SK-N-MC (cell line): ENCODE measurements at regions not wholly inside any gene's neighbourhood (a gene's known extent, or its start where the extent isn't known, plus 50 kb on each side); places are given as distances from the start of the nearest gene placed in this dataset.
"Not testable (repeated sequence)": the region's sequence is repeated elsewhere in the genome, so short reads cannot be mapped to it uniquely, and the experiment has no call there.

Experiments
- DNase-seq: peaks from one replicate; pipeline ENCODE4 v3.0.0-alpha.2; 2011; ENCODE audit warnings: low read depth, low spot score
- H3K27ac ChIP-seq: fragments of 200-600 bp; sonication (generic); 2 replicates; pipeline ENCODE4 v1.5.1; 2016; ENCODE audit warnings: mixed run types
- H3K36me3 ChIP-seq: fragments of 200-600 bp; sonication (generic); 2 replicates; pipeline ENCODE4 v1.6.1; 2017; ENCODE audit warnings: antibody characterized with exemption, low read length, mixed read lengths; ENCODE audit not compliant: insufficient read depth
- H3K4me3 ChIP-seq: fragments of 200-600 bp; sonication (generic); 2 replicates; pipeline ENCODE4 v1.5.1; 2016
- H3K9ac ChIP-seq: fragments of 200-600 bp; sonication (generic); 2 replicates; pipeline ENCODE4 v1.8.0; 2017; ENCODE audit warnings: mixed run types, mixed read lengths; ENCODE audit not compliant: insufficient read length
- H3K9me3 ChIP-seq: fragments of 200-600 bp; sonication (generic); 2 replicates; pipeline ENCODE4 v1.6.1; 2017; ENCODE audit warnings: low read depth, mild to moderate bottlenecking, antibody characterized with exemption, low read length, moderate library complexity, mixed read lengths
- EZH2 ChIP-seq: fragments of 200-600 bp; sonication (generic); IDR thresholded peaks from one replicate; pipeline ENCODE4 v1.6.1; 2017; ENCODE audit warnings: antibody characterized with exemption
- FOXP2 ChIP-seq: optimal IDR thresholded peaks from 2 replicates; pipeline ENCODE3; 2011; ENCODE audit warnings: mild to moderate bottlenecking, moderate library complexity; ENCODE audit not compliant: insufficient read depth; ENCODE audit errors: extremely low read length, control extremely low read depth
- POLR2AphosphoS5 ChIP-seq: IDR thresholded peaks from 2 replicates; pipeline ENCODE4 v1.6.1; 2012; ENCODE audit warnings: mild to moderate bottlenecking, low read depth, low read length, borderline replicate concordance

DNA sequence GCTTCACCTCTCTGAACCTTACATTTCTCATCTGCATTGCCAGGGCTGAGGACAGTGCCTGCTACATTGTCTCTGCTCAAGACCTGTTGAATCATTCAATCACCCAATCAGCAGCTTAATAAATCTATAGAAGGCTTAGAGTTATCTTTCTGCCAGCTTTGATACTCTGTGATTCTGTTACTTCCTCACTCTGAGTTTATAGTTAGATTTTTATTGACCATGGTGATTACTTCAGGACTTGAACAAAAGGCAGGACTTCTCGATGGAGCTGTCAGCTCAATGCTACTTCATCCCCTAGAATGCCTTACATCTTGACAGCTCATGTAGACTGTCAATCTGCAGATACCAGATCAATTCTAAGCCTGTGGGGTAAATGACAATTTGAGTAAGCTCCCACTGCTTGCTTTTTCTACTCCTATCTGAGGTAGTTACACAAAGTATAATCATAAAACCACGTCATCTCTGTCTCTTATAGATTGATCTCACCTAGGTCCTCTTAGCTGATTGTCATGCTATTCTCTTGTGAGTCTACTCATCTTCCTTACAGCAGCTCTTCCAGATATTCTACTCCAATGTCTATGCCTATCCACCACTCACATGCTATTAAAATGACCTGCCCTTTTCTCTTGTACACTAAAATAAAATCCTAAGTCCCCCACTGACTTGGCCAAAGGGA is 318.3 kb upstream of the CA10 start:
- H3K36me3 ChIP-seq, result no peaks in the 10 kb centered on the region
- H3K27ac ChIP-seq, result no peak overlapping the region
- H3K4me3 ChIP-seq, result no peak overlapping the region
- no peaks in the 10 kb centered on the region for H3K9me3 ChIP-seq
- no peak for DNase-seq
- no peak overlapping the region for H3K9ac ChIP-seq
- TF ChIP-seq EZH2 (no peak), POLR2AphosphoS5 (no peak), FOXP2 (no peak)

DNA sequence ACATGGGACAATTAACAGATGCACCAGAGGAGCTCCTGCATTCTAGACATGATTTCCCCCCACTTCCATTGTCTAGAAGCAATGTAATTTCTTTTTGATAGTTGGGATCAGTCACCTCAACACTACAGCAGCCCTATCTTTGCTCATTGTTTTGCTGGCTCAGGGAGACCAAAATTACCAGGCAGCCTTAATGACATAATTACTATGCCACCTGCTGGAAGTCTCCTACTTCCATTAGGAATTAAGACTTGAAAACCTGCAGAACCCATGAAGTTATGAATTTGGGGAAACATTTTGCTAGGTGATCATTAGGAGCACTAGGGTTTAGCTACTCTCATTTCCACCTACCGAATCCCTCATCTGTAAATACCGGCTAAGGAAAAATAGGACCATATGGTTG is 312.0 kb upstream of the CA10 start:
- Histone ChIP-seq H3K4me3 (no peak overlapping the region), H3K9ac (no peak overlapping the region), H3K36me3 (no peaks in the 10 kb centered on the region), H3K27ac (no peak overlapping the region), H3K9me3 (no peaks in the 10 kb centered on the region)
- DNase-seq, result no peak
- TF ChIP-seq EZH2 (no peak), POLR2AphosphoS5 (no peak), FOXP2 (no peak)

DNA sequence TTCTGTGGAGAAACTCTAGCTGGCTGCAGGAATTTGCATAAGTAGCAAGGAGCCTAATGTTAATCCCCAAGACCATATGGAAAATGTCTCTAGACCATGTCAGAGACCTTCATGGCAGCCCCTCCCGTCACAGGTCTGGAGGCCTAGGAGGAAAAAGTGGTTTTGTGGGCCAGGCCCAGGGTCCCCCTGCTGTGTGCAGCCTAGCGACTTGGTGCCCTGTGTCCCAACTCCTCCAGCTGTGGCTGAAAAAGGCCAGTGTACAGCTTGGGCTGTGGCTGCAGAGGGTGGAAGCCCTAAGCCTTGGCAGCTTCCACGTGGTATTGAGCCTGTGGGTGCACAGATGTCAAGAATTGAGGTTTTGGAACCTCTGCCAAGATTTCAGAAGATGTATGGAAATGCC is 306.9 kb upstream of the CA10 start:
- DNase-seq, result no peak
- Histone ChIP-seq H3K9ac (no peak overlapping the region), H3K36me3 (no peaks in the 10 kb centered on the region), H3K9me3 (no peaks in the 10 kb centered on the region), H3K4me3 (no peak overlapping the region), H3K27ac (no peak overlapping the region)
- no peak for TF ChIP-seq EZH2
- TF ChIP-seq FOXP2, result no peak
- no peak for TF ChIP-seq POLR2AphosphoS5

DNA sequence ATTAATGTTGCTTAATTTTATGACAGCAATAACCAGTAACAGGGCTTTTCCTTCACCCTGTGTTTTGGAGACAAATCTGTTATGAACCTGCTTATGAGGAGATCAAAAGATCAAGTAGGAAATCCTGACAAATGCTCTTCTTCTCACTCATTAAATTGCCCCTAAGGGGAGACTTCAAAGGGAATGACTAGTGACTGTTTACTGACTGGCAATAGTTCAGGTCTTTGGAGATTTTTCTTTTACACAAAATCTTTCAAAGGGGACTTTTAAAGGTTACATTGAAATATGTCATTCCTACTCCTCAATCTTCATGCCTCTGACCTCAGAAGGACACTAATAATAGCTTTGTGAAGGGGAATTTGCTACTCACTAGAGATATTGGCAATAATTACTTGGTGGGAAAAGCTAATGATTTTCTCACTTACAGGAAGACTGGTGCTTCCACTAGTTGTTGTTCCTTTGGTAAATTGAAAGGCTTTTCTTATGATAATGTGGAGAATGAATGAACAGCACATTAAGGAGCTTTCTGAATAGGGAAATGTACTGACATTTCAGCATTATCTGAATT is 292.9 kb upstream of the CA10 start:
- no peaks in the 10 kb centered on the region for H3K9me3 ChIP-seq

DNA sequence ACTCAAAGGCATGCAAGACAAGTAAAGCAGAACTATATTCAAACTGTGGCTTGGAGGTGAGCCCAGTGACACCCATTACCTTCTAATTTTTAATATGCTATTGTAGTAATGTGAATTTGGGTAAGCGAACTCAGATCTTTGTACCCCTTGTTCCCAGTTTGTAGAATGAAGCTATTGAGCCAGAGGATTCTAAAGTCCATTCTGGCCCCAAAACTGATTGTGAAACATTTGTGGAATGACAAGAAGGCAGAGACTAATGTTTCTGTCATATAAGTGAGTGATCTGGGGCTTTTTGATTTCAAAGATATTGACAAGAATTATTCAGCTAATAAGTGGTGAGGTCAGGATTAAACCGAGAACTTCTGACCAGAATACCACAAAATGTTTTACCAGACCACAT is 283.8 kb upstream of the CA10 start:
- Histone ChIP-seq H3K36me3 (no peaks in the 10 kb centered on the region), H3K9me3 (no peaks in the 10 kb centered on the region), H3K27ac (no peak overlapping the region), H3K4me3 (no peak overlapping the region), H3K9ac (no peak overlapping the region)
- DNase-seq, result no peak
- TF ChIP-seq FOXP2 (no peak), EZH2 (no peak), POLR2AphosphoS5 (no peak)

More for the DNA sequence above, 292.9 kb upstream of the CA10 start:
- DNase-seq, result no peak
- Histone ChIP-seq H3K27ac (no peak overlapping the region), H3K36me3 (no peaks in the 10 kb centered on the region), H3K4me3 (no peak overlapping the region), H3K9ac (no peak overlapping the region)
- TF ChIP-seq FOXP2 (no peak), POLR2AphosphoS5 (no peak), EZH2 (no peak)

DNA sequence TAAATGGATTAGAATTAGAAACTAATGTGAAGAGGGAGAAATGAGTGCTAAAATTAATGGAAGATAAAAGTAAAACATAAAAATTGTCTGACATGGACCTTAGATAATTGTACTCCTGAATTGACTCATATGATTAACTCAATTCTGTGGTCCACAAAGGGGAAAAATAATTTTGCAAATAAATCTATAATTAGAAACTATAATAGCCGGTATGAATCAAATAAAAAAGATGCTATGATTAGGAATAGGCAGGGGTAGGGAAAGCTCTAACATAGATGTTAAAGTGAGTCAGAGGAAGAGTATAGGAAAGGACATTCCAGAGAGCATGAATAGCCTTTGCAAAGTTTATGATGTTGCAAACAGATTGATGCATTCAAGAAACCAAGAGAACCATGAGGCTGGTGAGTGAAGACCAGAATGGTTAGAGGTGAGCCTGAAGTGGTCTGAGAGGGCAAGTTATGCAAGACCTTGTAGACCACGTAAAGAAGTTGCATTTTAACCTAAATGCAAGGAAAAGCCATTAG is 262.1 kb upstream of the CA10 start:
- TF ChIP-seq EZH2, result no peak
- Histone ChIP-seq H3K36me3 (no peaks in the 10 kb centered on the region), H3K27ac (no peak overlapping the region), H3K4me3 (no peak overlapping the region), H3K9ac (no peak overlapping the region), H3K9me3 (no peaks in the 10 kb centered on the region)
- DNase-seq, result no peak

DNA sequence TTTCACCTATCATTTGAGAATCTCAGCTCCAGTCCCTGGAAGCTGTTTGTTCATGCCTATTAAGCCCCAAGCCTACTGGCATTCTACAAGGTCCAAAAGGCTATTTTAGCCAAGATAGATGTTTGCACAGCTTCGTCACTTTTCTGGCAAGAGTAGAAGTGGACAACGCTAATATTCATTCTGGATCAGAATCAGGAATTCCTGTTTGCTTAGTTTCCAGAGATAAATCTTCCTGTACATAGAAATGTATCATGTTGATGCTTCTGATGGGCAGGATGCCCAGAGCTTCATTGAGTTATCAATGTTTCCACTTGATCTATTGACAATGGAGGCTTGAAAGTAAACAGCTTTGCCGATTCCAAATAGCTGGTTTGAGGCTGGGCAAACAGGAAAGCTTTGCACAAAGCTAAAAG is 260.7 kb upstream of the CA10 start:
- no peak for DNase-seq
- Histone ChIP-seq H3K9me3 (no peaks in the 10 kb centered on the region), H3K4me3 (no peak overlapping the region), H3K36me3 (no peaks in the 10 kb centered on the region), H3K27ac (no peak overlapping the region), H3K9ac (no peak overlapping the region)
- TF ChIP-seq FOXP2 (no peak), POLR2AphosphoS5 (no peak), EZH2 (no peak)

DNA sequence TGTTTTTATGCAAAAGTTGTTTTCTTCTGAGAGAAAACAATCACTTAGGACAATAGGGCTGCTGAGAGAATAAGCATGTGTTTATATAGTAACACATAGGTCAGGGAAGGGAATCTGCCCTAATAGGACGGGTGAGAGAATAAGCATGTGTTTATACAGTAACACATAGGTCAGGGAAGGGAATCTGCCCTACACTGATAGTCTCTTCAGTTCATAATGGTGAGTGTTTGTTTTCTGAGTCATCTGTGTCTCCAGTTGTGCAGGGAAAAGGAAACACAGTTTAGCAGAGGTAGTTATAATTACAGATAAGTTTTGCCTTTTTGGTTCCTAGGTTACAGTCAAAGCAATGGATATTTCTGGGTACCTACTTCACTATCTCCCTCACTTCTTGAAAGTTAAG is 252.3 kb upstream of the CA10 start:
- H3K36me3 ChIP-seq, result no peaks in the 10 kb centered on the region
- DNase-seq, result no peak
- TF ChIP-seq EZH2, result no peak
- no peak for TF ChIP-seq POLR2AphosphoS5
- no peak for TF ChIP-seq FOXP2
- H3K9me3 ChIP-seq, result no peaks in the 10 kb centered on the region
- H3K27ac ChIP-seq, result no peak overlapping the region
- no peak overlapping the region for H3K4me3 ChIP-seq
- H3K9ac ChIP-seq, result no peak overlapping the region

DNA sequence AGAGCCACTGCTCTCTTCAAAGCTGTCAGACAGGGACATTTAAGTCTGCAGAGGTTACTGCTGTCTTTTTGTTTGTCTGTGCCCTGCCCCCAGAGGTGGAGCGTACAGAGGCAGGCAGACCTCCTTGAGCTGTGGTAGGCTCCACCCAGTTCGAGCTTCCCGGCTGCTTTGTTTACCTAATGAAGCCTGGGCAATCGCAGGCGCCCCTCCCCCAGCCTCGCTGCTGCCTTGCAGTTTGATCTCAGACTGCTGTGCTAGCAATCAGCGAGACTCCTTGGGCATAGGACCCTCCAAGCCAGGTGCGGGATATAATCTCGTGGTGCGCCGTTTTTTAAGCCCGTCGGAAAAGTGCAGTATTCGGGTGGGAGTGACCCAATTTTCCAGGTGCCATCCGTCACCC is 250.7 kb upstream of the CA10 start:
- H3K36me3 ChIP-seq, H3K9me3 ChIP-seq, H3K27ac ChIP-seq, H3K9ac ChIP-seq, DNase-seq, H3K4me3 ChIP-seq: not testable (repeated sequence)
